Neural progenitor cell (in vitro differentiated cells): ENCODE measurements at regions not wholly inside any gene's neighbourhood (a gene's known extent, or its start where the extent isn't known, plus 50 kb on each side); places are given as distances from the start of the nearest gene placed in this dataset.

Source experiments
- CTCF ChIP-seq: fragments of 200-600 bp; sonication (generic); IDR thresholded peaks from 2 replicates; pipeline ENCODE4 v1.5.1; 2017; ENCODE audit warnings: antibody characterized with exemption, mild to moderate bottlenecking
- EZH2phosphoT487 ChIP-seq: fragments of 200-600 bp; sonication (generic); IDR thresholded peaks from 2 replicates; pipeline ENCODE4 v1.6.1; 2017; ENCODE audit warnings: antibody characterized with exemption

- TF ChIP-seq CTCF (no peak), EZH2phosphoT487 (no peak)
Observed at GRCh38 chr15:62521396-62521795, 356.3 kb upstream of the C2CD4B start.
